Mesothelial cell of epicardium (in vitro differentiated cells): ENCODE measurements at regions not wholly inside any gene's neighbourhood (a gene's known extent, or its start where the extent isn't known, plus 50 kb on each side); places are given as distances from the start of the nearest gene placed in this dataset.

ENCODE experiments used
- DNase-seq, 2 experiments: peaks; one replicate each; pipeline ENCODE4 v3.0.0; 2021; ENCODE audit warnings: low spot score in 2 of 2; ENCODE audit not compliant: unreplicated experiment in 2 of 2
- H3K27ac Mint-ChIP-seq: 2 replicates; pipeline ENCODE4 v1.8.0; 2021; ENCODE audit warnings: mixed read lengths
- H3K27me3 Mint-ChIP-seq: 2 replicates; pipeline ENCODE4 v1.8.0; 2021; ENCODE audit warnings: low read depth, mixed read lengths
- H3K36me3 Mint-ChIP-seq: 2 replicates; pipeline ENCODE4 v1.8.0; 2021; ENCODE audit warnings: mixed read lengths
- H3K4me1 Mint-ChIP-seq: 2 replicates; pipeline ENCODE4 v1.8.0; 2021; ENCODE audit warnings: mixed read lengths
- H3K4me3 Mint-ChIP-seq: 2 replicates; pipeline ENCODE4 v1.8.0; 2021; ENCODE audit warnings: mild to moderate bottlenecking, moderate library complexity, mixed read lengths
- H3K9me3 Mint-ChIP-seq: 2 replicates; pipeline ENCODE4 v1.8.0; 2021; ENCODE audit warnings: mixed read lengths
- TF ChIP-seq, protein P1 (sequence below): fragments of 200-600 bp; sonication (generic); IDR thresholded peaks from one replicate; pipeline ENCODE4 v1.5.0; 2021; ENCODE audit warnings: antibody characterized with exemption; ENCODE audit not compliant: unreplicated experiment

DNA sequence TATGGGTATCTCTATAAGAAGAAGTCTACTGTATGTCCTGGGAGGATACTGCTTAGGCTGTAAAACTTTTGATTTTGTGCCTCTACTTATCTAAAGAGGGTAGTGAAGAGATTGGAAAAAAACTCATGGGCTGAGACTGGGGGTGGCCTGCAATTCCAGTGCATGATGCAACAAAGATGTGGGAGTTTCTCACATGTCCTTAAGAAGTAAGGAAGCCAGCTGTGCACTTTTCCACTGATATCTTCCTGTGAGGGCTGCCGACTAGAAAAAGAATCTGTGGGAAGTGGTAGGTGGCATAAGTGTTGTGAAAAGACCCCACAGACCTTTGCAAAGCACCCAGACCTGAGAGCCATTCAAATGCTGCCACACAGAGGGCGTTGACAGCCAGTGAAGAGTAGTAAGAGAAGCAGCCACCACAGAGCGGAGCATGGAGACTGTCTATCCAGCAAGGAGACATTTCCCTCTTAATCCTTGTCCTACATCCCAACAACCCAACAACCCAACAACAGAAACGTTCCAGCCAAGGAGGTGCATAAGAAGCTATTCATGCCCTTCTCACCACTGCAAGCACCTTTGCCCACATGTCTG is 65.1 kb downstream of the PFDN4 start:
- H3K27me3 Mint-ChIP-seq, result no peaks in the 10 kb centered on the region
- no peak for DNase-seq
- no peak overlapping the region for H3K4me3 Mint-ChIP-seq
- H3K9me3 Mint-ChIP-seq, result no peaks in the 10 kb centered on the region
- H3K27ac Mint-ChIP-seq, result no peak overlapping the region
- no peaks in the 10 kb centered on the region for H3K36me3 Mint-ChIP-seq
- TF ChIP-seq, protein P1, sequence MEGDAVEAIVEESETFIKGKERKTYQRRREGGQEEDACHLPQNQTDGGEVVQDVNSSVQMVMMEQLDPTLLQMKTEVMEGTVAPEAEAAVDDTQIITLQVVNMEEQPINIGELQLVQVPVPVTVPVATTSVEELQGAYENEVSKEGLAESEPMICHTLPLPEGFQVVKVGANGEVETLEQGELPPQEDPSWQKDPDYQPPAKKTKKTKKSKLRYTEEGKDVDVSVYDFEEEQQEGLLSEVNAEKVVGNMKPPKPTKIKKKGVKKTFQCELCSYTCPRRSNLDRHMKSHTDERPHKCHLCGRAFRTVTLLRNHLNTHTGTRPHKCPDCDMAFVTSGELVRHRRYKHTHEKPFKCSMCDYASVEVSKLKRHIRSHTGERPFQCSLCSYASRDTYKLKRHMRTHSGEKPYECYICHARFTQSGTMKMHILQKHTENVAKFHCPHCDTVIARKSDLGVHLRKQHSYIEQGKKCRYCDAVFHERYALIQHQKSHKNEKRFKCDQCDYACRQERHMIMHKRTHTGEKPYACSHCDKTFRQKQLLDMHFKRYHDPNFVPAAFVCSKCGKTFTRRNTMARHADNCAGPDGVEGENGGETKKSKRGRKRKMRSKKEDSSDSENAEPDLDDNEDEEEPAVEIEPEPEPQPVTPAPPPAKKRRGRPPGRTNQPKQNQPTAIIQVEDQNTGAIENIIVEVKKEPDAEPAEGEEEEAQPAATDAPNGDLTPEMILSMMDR, result no peak
- peaks cover 4% of the 10 kb centered on the region for H3K4me1 Mint-ChIP-seq

DNA sequence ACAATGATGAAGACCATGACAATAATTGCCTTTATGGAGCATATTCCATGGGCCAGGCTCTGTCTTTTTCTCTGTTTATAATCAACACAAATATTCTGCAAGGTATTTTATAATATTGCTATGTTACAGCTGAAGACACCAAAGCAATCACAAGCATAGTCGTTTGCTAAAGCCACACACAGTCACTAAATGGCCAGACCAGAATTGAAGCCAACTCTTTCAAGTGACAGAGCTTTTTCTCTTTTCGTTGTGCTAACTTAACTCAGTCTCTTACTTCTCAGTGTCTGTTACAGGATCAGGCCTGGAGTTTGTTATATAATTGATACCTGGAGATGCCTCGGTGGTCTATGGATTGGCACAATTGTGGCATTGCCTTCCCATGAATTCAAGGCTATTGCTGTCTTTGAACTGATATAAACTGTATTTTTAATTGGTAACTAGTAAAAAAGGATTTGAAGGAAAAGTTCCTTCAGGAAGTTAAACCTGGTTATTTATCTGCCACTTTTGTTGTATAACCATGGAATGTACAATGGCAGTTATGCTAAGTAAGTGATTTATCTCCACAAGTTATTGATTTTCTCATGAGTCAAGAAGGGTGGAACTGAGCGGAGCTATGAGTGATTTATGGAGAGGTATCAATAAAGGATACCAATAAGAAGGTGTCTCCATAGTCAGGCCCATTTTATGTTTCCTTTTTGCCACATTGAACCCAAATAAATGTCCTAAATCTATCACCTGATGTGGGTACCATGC is 67.6 kb downstream of the PFDN4 start:
- no peaks in the 10 kb centered on the region for H3K36me3 Mint-ChIP-seq

DNA sequence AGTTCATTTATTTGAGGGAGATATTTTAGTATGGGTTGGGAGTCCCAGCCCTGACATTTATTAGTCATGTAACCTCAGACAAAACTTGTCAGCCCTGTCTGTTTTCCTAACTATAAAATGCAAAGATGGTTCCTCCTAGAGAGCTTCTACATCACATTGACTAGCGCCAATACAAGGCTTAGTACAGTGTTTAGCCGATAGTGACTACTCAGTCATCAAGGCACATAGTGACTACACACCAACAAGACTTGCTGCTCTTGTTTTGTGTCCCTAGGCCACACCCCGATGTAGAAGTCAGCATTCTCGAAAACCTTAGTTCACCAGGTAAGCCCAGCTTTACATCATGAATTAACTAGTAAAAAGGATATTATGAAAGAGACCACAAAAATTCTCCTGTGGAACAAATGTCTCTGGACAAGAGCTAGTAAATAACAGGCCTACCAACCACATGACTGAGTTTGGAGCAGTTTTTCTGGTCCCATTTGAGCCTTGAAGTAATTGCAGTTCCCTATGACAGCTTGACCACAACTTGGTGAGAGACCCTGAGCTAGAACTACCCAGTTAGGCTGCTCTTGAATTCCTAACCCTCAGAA is 68.8 kb downstream of the PFDN4 start:
- H3K27me3 Mint-ChIP-seq, result no peaks in the 10 kb centered on the region
- H3K4me1 Mint-ChIP-seq, result no peaks in the 10 kb centered on the region
- H3K9me3 Mint-ChIP-seq, result no peaks in the 10 kb centered on the region
- TF ChIP-seq, protein P1, result no peak
- no peak overlapping the region for H3K27ac Mint-ChIP-seq
- no peak for DNase-seq
- no peak overlapping the region for H3K4me3 Mint-ChIP-seq
- H3K36me3 Mint-ChIP-seq, result no peaks in the 10 kb centered on the region

More for the DNA sequence above, 67.6 kb downstream of the PFDN4 start:
- no peak overlapping the region for H3K4me3 Mint-ChIP-seq
- H3K27me3 Mint-ChIP-seq, result no peaks in the 10 kb centered on the region
- H3K4me1 Mint-ChIP-seq, result no peaks in the 10 kb centered on the region
- H3K27ac Mint-ChIP-seq, result no peak overlapping the region
- DNase-seq, result no peak
- no peaks in the 10 kb centered on the region for H3K9me3 Mint-ChIP-seq
- TF ChIP-seq, protein P1, result no peak

DNA sequence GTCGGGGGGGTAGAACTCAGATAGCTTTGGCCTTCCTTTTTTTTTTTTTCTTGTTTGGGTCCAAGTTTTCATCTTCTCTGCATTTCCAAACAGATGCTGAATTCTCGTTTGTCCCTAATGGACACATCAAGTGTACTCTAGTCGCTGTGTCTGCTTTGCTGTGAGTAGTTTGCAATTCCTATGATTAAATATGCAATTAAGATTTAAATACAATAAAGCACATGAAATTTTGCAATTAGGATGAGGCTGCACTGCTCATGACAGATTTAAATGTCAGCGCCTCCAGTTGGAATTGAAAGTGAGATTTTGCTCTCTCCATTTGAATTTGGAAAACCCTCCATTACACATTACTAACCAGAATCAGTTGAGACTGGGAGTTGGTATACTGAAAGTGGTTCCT is 70.4 kb downstream of the PFDN4 start:
- no peak overlapping the region for H3K4me3 Mint-ChIP-seq
- H3K4me1 Mint-ChIP-seq, result no peaks in the 10 kb centered on the region
- H3K9me3 Mint-ChIP-seq, result no peaks in the 10 kb centered on the region
- no peaks in the 10 kb centered on the region for H3K36me3 Mint-ChIP-seq
- no peak for DNase-seq
- no peaks in the 10 kb centered on the region for H3K27me3 Mint-ChIP-seq
- no peak overlapping the region for H3K27ac Mint-ChIP-seq
- TF ChIP-seq, protein P1, result no peak

DNA sequence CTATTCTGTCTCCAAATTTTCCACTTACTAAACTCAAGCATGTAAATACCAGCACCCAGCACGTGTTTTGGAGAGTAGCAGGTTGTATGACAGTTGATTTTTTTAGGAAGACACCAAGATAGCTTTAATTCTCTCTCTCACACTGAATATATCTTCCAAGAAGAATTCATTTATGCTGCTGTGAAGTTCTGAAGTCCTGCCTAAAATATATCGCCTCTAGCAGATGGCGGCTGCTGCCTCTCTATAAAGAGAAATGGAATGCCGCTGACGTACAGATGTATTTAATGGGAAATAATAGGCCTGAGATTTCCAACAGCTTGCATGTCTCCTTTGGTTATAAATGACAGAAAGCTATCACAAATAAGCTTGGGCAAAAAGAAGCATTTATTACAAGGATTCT is 74.7 kb downstream of the PFDN4 start:
- Mint-ChIP-seq H3K9me3 (no peaks in the 10 kb centered on the region), H3K27me3 (no peaks in the 10 kb centered on the region), H3K27ac (no peak overlapping the region), H3K4me3 (no peak overlapping the region), H3K36me3 (no peaks in the 10 kb centered on the region), H3K4me1 (no peaks in the 10 kb centered on the region)
- DNase-seq, result no peak
- TF ChIP-seq, protein P1, result no peak
